HepG2 (cell line): ENCODE measurements at regions not wholly inside any gene's neighbourhood (a gene's known extent, or its start where the extent isn't known, plus 50 kb on each side); places are given as distances from the start of the nearest gene placed in this dataset.

Experiments
- ARID4A ChIP-seq: sonication (generic); formaldehyde crosslinking; IDR thresholded peaks from 2 replicates; pipeline ENCODE4 v1.5.0; 2020; ENCODE audit warnings: mild to moderate bottlenecking, missing genetic modification reagents, borderline replicate concordance
- CREB1 ChIP-seq, 2 experiments: fragments of 450-650 bp in 1 of 2; IDR thresholded peaks; 2 replicates each; pipeline ENCODE4 v1.6.1; 2016 to 2017; ENCODE audit warnings: control low read depth in 1 of 2, mild to moderate bottlenecking in 1 of 2, missing compliant biosample characterization in 1 of 2, missing genetic modification characterization in 1 of 2
- FOXC1 ChIP-seq: sonication (generic); formaldehyde crosslinking; IDR thresholded peaks from 2 replicates; pipeline ENCODE4 v1.8.0; 2022; ENCODE audit warnings: mild to moderate bottlenecking, missing genetic modification reagents, borderline replicate concordance
- FOXO1 ChIP-seq: sonication (generic); formaldehyde crosslinking; IDR thresholded peaks from 2 replicates; pipeline ENCODE4 v1.4.0; 2020; ENCODE audit warnings: missing genetic modification reagents
- HES4 ChIP-seq: sonication (generic); formaldehyde crosslinking; IDR thresholded peaks from 2 replicates; pipeline ENCODE4 v1.9.0; 2021; ENCODE audit warnings: mild to moderate bottlenecking, missing genetic modification reagents, borderline replicate concordance
- HHEX ChIP-seq: IDR thresholded peaks from 2 replicates; pipeline ENCODE4 v1.6.1; 2016; ENCODE audit warnings: control low read depth
- MAX ChIP-seq: IDR thresholded peaks from 2 replicates; pipeline ENCODE4 v1.6.1; 2012; ENCODE audit warnings: inconsistent platforms
- NCOA5 ChIP-seq: sonication (generic); formaldehyde crosslinking; IDR thresholded peaks from 2 replicates; pipeline ENCODE4 v1.4.0; 2020; ENCODE audit warnings: missing genetic modification reagents
- PAWR ChIP-seq: sonication (generic); formaldehyde crosslinking; IDR thresholded peaks from 2 replicates; pipeline ENCODE4 v1.4.0; 2020; ENCODE audit warnings: missing genetic modification reagents, mild to moderate bottlenecking, borderline replicate concordance
- PRDM10 ChIP-seq: sonication (generic); formaldehyde crosslinking; IDR thresholded peaks from 2 replicates; pipeline ENCODE4 v1.4.0; 2020; ENCODE audit warnings: low read depth, missing genetic modification reagents
- SKIL ChIP-seq: sonication (generic); formaldehyde crosslinking; IDR thresholded peaks from 2 replicates; pipeline ENCODE4 v1.8.0; 2022; ENCODE audit warnings: missing genetic modification reagents, mild to moderate bottlenecking, moderate library complexity, borderline replicate concordance
- THAP8 ChIP-seq: sonication (generic); formaldehyde crosslinking; IDR thresholded peaks from 2 replicates; pipeline ENCODE4 v1.5.1; 2020; ENCODE audit warnings: missing genetic modification reagents, mild to moderate bottlenecking, borderline replicate concordance
- ZNF703 ChIP-seq: sonication (generic); formaldehyde crosslinking; IDR thresholded peaks from 2 replicates; pipeline ENCODE4 v1.5.1; 2020; ENCODE audit warnings: missing genetic modification reagents, mild to moderate bottlenecking, moderate library complexity, borderline replicate concordance

- TF ChIP-seq MAX (0 out of 2 replicates have a peak, but pooled peaks have one; percentile 32), SKIL (CRISPR knock-in tag) (no peak), PRDM10 (peak; percentile 80; the same call in 1 of the 2 replicates), ZNF703 (no peak), FOXC1 (CRISPR knock-in tag) (no peak), HHEX (no peak), CREB1 (IDR thresholded peaks at IDR 0.05) (peak; percentile 72), CREB1 (CRISPR knock-in tag; IDR thresholded peaks at IDR 0.05) (no peak), ARID4A (CRISPR knock-in tag) (peak; percentile 20; the same call in 1 of the 2 replicates), FOXO1 (no peak), HES4 (CRISPR knock-in tag) (no peak), THAP8 (no peak), PAWR (CRISPR knock-in tag) (no peak), NCOA5 (no peak)
Observed at GRCh38 chr3:72452745-72453144, 395.5 kb downstream of the SHQ1 start (continued).
